Left hindlimb (tissue), 1 donor: ENCODE measurements at regions not wholly inside any gene's neighbourhood (a gene's known extent, or its start where the extent isn't known, plus 50 kb on each side); places are given as distances from the start of the nearest gene placed in this dataset.

Source experiments
- DNase-seq: peaks from one replicate; pipeline ENCODE4 v3.0.0-alpha.2; 2018

DNA sequence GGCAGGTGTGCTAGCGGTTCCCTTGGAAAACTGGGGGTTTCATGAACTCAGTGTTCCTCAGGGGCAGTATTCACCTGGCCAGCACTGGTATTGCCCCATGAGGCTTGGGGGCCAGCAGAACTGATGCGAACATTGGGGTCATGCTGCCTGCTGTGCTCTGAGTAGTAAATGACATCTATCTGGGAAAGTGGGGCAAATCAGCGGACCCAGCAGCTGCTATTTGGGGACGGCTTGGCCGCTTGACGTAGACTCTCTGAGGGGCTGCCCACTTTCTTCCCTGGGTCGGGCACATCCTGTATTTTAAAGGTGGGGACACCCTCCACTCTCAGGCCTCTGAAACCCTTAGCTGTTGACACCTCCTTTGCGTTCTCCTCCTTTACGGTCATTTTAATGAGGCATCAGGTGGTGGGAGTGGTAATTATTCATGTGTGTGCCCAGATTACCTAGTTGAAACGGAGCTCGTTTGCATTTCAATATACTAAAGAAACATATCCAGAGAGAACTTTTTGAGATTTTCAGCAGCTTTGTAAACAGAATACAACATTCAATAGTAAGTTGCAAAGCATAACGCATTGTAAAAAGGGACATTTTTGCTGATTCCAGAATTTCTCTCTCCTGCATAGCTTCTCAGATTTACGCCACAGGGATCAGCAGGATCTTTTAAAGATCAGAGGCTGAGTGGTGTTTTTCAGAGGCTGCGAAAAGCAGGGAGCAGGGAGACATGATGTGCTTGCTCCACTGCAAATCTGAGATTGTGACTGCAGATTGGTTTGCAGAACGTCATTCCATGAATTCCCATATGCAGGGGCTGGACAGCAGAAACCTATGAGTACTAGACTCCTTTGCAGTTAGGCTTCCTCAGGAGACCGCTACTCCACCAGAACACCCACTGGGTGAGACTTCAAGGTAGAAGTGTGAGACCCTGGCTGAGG lies 56.8 kb upstream of the ZFR start:
- no peak for DNase-seq

DNA sequence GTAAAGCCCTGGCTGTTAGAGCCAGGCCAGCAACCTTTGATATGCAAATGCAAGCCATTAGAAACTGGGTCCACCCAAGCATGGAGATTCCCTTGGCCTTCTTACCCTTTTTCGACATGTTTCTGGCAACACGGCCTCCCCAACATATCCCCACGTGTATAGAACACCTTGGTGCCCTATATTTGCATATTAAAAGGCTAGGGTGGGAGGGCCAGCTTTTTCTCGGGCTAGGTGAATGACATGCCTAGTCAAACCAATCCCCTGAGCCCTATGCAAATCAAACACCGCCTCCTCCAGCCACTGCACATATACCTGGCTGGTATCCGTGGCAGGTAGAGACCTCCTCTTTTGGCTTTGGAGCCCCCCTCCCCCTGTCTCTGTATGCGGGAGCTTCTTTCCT lies 55.6 kb upstream of the ZFR start:
- DNase-seq, result no peak

DNA sequence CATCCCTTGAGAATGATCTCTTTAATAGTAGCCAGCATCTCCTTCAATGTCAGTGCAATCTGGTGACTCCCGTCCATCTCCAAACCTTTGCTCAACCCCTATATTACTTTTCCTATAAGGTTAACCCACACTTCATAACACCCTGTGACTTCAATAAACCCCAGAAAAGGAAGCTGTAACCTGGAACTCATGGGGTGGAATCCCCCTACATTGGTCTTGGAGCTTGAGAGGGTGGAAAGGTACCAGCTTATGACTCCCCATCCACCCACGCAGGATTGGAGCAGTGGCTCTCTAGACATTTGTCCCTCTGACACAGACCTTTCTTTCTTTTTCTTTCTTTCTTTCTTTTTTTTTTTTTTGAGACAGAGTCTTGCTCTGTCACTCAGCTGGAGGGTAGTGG lies 54.7 kb upstream of the ZFR start:
- DNase-seq, result no peak

DNA sequence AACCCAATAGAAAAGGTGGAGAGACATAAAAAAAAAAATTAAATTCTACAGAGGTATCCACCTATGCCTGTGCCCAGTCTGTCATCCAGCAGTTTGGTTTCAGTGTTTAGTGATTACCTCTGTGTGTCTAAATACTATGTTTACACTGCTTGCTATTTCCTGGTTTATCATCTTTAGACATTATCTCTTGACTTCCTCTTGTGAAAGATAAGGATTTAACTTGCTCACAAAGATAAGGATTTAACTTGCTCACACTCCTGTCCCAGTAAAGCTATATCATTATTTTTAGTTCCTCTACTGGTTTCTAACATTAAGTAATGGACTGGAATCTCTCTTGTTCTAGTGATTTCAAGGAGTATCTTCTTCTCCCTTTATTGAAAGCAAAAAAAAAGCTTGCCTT lies 53.9 kb upstream of the ZFR start:
- no peak for DNase-seq

DNA sequence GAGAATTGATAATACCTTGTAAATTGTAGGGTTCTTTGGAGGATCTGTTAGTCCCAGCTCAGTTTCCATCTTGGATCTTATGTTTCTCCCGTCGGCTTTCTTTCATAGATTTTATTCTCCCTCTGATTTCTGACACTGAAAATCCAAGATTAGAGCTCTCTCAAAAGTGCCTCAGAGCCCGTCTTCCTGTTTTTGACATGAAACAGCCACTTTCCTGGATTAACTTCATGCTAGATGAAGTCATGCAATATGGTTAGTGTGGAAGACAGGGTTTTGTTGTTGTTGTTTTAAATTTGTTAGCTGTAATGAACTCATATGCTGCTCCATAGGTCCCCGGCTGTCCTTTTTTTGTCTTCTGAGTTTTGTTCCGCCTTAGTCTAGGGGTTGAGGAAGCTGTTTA lies 51.6 kb upstream of the ZFR start:
- no peak for DNase-seq

DNA sequence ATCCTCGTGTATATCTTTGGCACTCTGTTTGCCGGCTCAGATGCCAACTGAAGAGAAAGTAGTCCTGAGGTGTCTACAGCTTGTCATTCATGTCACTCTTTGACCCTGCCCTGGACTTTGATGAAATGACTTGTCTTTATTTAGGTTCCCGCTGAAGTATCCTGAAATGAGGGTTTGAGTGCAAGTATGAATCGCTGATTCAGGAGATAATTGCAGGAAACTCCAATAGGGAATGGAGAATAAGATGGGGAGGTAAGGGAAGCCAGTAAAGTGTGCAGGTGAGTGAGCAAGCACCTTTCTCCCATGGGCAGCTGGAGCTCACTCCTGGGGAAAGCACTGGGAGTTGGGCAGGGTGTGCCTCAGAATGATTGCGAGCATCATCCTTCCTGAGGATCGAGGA lies 50.3 kb upstream of the ZFR start:
- DNase-seq, result no peak
